Breast epithelium (tissue), 4 donors: ENCODE measurements at regions not wholly inside any gene's neighbourhood (a gene's known extent, or its start where the extent isn't known, plus 50 kb on each side); places are given as distances from the start of the nearest gene placed in this dataset.
A peak's percentile ranks its signal among the peaks of the same experiment; 100 is the strongest.

Experiments used
- DNase-seq, 2 donors: peaks; one replicate each; pipeline ENCODE4 v3.0.0-alpha.2; 2019; ENCODE audit warnings: low spot score in 2 of 2
- H3K27ac ChIP-seq, 2 donors: fragments of 200-600 bp; sonication (generic) in 1 of 2; one replicate each; pipeline ENCODE4 v1.5.1; 2016 to 2019; ENCODE audit warnings: mild to moderate bottlenecking in 1 of 2
- H3K27me3 ChIP-seq, 2 donors: fragments of 200-600 bp; sonication (generic) in 1 of 2; one replicate each; pipeline versions ENCODE4 v1.5.1 to v1.6.0; 2017 to 2019; ENCODE audit warnings: control low read depth in 1 of 2, mild to moderate bottlenecking in 1 of 2
- H3K36me3 ChIP-seq: fragments of 200-600 bp; one replicate; pipeline ENCODE4 v1.5.1; 2019
- H3K4me1 ChIP-seq, 2 donors: fragments of 200-600 bp; sonication (generic); one replicate each; pipeline ENCODE4 v1.5.1; 2016 to 2019; ENCODE audit warnings: control low read depth in 1 of 2
- H3K4me3 ChIP-seq, 3 donors: fragments of 200-600 bp; sonication (generic); 1 replicate in 2 of 3; 2 replicates in 1 of 3; pipeline ENCODE4 v1.5.1; 2016 to 2019; ENCODE audit warnings: mild to moderate bottlenecking in 3 of 3, moderate library complexity in 2 of 3
- H3K9me3 ChIP-seq, 2 donors: fragments of 200-600 bp; sonication (generic) in 1 of 2; one replicate each; pipeline ENCODE4 v1.5.1; 2016 to 2019; ENCODE audit warnings: control low read depth in 1 of 2
- POLR2A ChIP-seq: fragments of 450-650 bp; IDR thresholded peaks from one replicate; pipeline ENCODE4 v1.6.1; 2016; ENCODE audit warnings: antibody characterized with exemption, mild to moderate bottlenecking, moderate library complexity
- POLR2AphosphoS5 ChIP-seq, 3 donors: sonication (generic); formaldehyde crosslinking; IDR thresholded peaks; one replicate each; pipeline ENCODE4 v1.6.1; 2017; ENCODE audit warnings: antibody characterized with exemption in 3 of 3
- intact Hi-C: fragments of 100-400 bp; cut with DNase I; formaldehyde crosslinking; loops from one replicate; pipeline ENCODE4 v1.15.1; 2023; ENCODE audit warnings: low total_unique reads
- TF ChIP-seq, protein P1 (sequence below), 3 donors: fragments of 450-650 bp; IDR thresholded peaks; one replicate each; pipeline ENCODE4 v1.5.1; 2016 to 2017; ENCODE audit warnings: antibody characterized with exemption in 3 of 3, mild to moderate bottlenecking in 3 of 3, moderate library complexity in 3 of 3

DNA sequence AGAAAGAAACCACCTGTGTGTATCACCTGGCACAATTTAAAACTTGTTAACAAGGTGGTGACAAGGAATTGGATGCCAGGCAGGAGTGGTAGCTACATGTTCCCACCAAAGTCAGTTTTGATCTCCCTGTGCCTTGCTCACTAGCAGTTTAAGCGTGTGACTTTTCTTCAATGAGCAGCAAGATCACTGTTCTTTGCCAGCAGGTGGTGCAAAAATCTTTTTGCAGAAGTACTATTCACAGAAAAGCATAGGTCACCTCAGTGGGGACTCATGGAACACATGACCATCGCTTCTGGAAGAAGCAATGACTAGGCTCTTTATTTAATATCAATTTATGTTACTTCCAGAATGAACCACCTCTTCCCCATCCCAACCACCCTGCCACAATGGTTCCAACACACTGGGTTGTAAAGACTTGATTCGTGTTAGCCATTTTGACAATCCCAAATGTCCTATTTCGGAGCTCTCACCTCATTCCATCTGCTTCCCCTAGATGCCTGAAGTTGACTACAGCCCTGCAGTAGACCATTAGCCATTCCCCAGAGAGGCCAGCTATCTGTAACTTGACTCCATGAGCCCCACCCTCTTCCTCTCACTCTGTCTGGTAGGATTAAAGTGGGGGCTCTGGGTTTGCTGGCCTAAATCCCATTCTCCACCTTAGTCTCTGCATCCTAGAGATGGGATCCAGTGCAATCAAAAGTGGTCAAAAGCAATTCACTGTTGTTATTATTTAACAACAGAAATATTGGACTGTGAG, 59.1 kb upstream of the TNFRSF19 start:
- DNase-seq: no peak
- TF ChIP-seq, protein P1, sequence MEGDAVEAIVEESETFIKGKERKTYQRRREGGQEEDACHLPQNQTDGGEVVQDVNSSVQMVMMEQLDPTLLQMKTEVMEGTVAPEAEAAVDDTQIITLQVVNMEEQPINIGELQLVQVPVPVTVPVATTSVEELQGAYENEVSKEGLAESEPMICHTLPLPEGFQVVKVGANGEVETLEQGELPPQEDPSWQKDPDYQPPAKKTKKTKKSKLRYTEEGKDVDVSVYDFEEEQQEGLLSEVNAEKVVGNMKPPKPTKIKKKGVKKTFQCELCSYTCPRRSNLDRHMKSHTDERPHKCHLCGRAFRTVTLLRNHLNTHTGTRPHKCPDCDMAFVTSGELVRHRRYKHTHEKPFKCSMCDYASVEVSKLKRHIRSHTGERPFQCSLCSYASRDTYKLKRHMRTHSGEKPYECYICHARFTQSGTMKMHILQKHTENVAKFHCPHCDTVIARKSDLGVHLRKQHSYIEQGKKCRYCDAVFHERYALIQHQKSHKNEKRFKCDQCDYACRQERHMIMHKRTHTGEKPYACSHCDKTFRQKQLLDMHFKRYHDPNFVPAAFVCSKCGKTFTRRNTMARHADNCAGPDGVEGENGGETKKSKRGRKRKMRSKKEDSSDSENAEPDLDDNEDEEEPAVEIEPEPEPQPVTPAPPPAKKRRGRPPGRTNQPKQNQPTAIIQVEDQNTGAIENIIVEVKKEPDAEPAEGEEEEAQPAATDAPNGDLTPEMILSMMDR (IDR thresholded peaks at IDR 0.05): peak in 2 of 3 donors; percentile 21 to 22
- TF ChIP-seq POLR2AphosphoS5 (IDR thresholded peaks at IDR 0.05): no peak
- no peak for TF ChIP-seq POLR2A
- Histone ChIP-seq H3K4me1 (no peaks in the 10 kb centered on the region), H3K27me3 (no peaks in the 10 kb centered on the region), H3K27ac (no peak overlapping the region), H3K36me3 (no peaks in the 10 kb centered on the region), H3K9me3 (no peaks in the 10 kb centered on the region), H3K4me3 (no peak overlapping the region)
- intact Hi-C loops: no loop called here

GRCh38 chr13:23512762-23513395, 57.3 kb upstream of the TNFRSF19 start:
- Histone ChIP-seq H3K27ac (no peak overlapping the region), H3K27me3 (no peaks in the 10 kb centered on the region), H3K36me3 (no peaks in the 10 kb centered on the region), H3K4me3 (no peak overlapping the region), H3K4me1 (no peaks in the 10 kb centered on the region), H3K9me3 (no peaks in the 10 kb centered on the region)
- DNase-seq: no peak
- TF ChIP-seq, protein P1 (IDR thresholded peaks at IDR 0.05): no peak
- no peak for TF ChIP-seq POLR2A
- no peak for TF ChIP-seq POLR2AphosphoS5 (IDR thresholded peaks at IDR 0.05)
- intact Hi-C loops: no loop called here

DNA sequence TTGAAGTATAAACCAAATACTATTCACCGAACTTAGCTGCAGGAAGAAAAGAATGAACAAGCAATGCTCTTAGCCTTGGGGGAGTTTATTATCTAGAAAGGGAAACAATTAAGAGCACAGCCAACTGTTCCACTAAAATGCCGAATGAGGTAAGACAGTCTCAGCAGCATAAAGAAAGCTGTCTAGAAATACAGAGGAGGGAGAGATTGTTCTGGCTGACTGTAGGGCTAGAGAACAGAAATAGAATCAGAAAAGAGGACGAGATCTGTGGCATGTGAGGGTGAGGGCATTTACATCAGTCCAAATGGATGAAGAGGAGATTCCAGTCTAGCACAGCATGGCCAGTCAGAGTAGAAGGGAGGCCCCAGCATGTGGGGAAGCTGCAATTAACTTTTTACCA, 56.8 kb upstream of the TNFRSF19 start:
- TF ChIP-seq POLR2AphosphoS5 (IDR thresholded peaks at IDR 0.05) (no peak), POLR2A (no peak)
- TF ChIP-seq, protein P1 (IDR thresholded peaks at IDR 0.05): no peak
- intact Hi-C loops: no loop called here
- H3K27me3 ChIP-seq: no peaks in the 10 kb centered on the region
- DNase-seq: no peak
- H3K27ac ChIP-seq: no peak overlapping the region
- no peaks in the 10 kb centered on the region for H3K9me3 ChIP-seq
- no peaks in the 10 kb centered on the region for H3K36me3 ChIP-seq
- H3K4me1 ChIP-seq: no peaks in the 10 kb centered on the region
- H3K4me3 ChIP-seq: no peak overlapping the region

DNA sequence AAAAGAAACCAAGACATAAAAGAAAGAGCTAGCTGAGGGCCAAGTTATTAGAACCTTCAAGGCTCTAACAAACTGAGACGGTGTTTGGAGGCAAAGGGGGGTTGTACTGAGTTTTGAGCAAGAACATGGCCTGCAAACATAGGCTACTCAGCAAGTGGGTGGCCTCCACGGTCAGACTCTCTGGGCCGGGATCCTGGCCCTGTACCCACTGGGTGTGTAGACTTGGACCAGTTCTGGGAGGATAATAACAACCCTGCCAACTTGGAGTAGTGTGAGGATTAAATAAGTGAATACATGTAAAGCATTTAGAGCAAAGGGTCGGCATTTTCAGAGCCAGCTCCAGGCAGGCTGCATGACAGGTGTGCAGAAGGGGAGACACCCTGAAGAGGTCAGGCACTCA, 56.1 kb upstream of the TNFRSF19 start:
- intact Hi-C loops: no loop called here
- Histone ChIP-seq H3K4me3 (no peak overlapping the region), H3K27me3 (no peaks in the 10 kb centered on the region), H3K9me3 (no peaks in the 10 kb centered on the region), H3K27ac (no peak overlapping the region), H3K4me1 (no peaks in the 10 kb centered on the region), H3K36me3 (no peaks in the 10 kb centered on the region)
- DNase-seq: no peak
- TF ChIP-seq POLR2AphosphoS5 (IDR thresholded peaks at IDR 0.05) (no peak), POLR2A (no peak)
- TF ChIP-seq, protein P1 (IDR thresholded peaks at IDR 0.05): no peak

- Histone ChIP-seq H3K27me3 (no peaks in the 10 kb centered on the region), H3K27ac (no peak overlapping the region), H3K4me1 (no peaks in the 10 kb centered on the region), H3K4me3 (no peak overlapping the region), H3K36me3 (no peaks in the 10 kb centered on the region), H3K9me3 (no peaks in the 10 kb centered on the region)
- no peak for DNase-seq
- no peak for TF ChIP-seq POLR2A
- TF ChIP-seq POLR2AphosphoS5 (IDR thresholded peaks at IDR 0.05): no peak
- TF ChIP-seq, protein P1 (IDR thresholded peaks at IDR 0.05): no peak
- intact Hi-C loops: no loop called here
Measured at GRCh38 chr13:23515116-23515515, 55.1 kb upstream of the TNFRSF19 start.
